ENCODE measurements at regions not wholly inside any gene's neighbourhood (a gene's known extent, or its start where the extent isn't known, plus 50 kb on each side); places are given as distances from the start of the nearest gene placed in this dataset.
"Not testable (repeated sequence)": the region's sequence is repeated elsewhere in the genome, so short reads cannot be mapped to it uniquely, and the experiment has no call there.

DNA sequence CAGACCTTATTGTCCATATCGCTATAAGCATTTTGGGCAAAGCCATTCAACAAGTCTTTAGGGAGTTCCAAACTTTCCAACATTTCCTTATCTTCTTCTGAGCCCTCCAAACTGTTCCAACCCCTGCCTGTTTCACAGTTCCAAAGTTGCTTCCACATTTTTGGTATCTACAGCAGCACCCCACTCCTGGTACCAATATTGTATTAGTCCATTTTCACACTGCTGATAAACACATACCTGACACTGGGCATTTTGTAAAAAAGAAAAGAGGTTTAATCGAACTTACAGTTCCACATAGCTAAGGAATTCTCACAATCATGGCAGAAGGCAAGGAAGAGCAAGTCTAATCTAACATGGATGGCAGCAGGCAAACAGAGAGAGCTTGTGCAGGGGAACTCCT is 834.1 kb upstream of the GBE1 start:
- DNase-seq, result no peak

DNA sequence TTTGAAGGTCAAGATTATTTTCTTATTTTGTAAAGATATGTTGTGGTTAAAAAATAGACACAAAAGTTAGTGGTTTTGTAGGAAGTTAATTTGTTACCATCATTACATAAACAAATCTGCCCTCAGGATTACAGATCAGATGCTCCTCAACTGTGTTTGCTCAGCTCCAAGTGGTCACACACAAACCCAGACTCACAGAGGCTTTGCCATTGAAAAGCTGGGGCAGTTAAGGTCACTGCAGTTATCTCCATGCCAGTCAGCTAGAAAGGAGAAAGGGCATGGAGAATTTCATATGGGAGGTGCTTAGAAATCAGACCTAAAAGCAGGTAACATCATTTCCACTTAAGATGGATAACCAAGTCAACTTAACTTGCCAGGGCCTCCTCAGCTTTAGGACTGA is 825.7 kb upstream of the GBE1 start:
- DNase-seq, result no peak

DNA sequence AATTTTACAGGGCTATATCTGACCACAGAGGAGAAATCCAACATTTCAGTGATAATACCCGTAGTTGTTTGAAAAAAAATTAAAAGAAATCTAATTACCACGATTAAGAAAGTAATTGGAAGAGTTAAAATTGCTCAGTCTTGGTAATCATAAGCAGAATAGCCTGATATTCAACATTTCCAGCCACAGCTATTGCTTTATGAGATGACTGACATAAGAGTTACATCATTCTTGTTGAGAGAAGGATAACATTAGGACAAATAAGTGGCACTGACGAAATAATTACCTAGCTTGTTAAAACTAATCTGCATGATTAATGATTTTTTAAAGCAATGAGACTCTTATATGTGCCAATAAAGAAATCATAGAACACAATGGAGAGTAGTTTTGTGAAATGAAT is 825.0 kb upstream of the GBE1 start:
- DNase-seq, result no peak

DNA sequence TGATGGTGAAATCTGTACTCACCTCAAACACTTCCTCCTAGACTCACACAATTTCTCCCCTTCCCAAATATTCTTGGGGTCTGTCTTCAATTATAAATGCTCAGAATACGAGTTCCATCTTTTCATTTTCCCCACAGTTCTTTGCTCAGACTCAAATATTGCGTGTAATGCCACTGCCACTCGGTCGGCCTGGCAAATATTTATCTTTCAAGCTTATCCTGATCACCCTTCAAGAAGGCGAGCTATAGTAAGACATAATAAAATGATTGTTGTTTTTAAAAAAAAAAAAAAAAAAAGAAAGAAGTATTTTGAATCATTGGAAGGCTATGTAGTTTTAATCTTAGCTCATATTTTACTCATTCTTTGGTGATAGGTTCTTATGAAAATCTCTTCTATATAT is 824.6 kb upstream of the GBE1 start:
- DNase-seq, result not testable (repeated sequence)

DNA sequence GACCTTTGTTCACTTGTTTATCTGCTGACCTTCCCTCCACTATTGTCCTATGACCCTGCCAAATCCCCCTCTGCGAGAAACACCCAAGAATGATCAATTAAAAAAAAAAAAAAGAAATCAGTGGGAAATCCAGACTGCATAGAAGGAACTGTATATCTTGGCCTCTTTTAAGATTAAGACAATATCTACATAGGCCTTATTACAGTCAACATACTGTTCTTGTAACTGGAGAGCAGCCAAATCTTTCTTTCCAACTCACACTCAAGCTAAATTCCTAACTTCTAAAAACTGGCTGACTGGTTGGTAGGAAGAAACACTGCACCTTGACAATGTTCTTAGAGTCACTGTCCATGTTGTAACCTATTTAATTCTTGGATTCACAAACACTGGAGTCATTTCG is 824.1 kb upstream of the GBE1 start:
- not testable (repeated sequence) for DNase-seq

DNA sequence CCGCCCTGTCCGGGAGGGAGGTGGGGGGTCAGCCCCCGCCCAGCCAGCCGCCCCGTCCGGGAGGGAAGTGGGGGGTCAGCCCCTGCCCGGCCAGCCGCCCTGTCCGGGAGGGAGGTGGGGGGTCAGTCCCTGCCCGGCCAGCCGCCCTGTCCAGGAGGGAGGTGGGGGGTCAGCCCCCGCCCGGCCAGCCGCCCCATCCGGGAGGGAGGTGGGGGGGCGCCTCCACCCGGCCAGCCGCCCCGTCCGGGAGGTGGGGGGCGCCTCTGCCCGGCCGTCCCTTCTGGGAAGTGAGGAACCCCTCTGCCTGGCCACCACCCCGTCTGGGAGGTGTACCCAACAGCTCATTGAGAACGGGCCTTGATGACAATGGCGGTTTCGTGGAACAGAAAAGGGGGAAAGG is 823.4 kb upstream of the GBE1 start:
- not testable (repeated sequence) for DNase-seq

DNA sequence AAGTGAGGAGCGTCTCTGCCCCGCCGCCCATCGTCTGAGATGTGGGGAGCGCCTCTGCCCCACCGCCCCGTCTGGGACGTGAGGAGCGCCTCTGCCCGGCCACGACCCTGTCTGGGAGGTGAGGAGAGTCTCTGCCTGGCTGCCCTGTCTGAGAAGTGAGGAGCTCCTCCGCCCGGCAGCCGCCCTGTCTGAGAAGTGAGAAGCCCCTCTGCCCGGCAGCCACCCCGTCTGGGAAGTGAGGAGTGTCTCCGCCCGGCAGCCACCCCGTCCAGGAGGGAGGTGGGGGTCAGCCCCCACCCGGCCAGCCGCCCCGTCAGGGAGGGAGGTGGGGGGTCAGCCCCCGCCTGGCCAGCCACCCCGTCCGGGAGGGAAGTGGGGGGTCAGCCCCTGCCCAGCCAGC is 823.0 kb upstream of the GBE1 start:
- not testable (repeated sequence) for DNase-seq

DNA sequence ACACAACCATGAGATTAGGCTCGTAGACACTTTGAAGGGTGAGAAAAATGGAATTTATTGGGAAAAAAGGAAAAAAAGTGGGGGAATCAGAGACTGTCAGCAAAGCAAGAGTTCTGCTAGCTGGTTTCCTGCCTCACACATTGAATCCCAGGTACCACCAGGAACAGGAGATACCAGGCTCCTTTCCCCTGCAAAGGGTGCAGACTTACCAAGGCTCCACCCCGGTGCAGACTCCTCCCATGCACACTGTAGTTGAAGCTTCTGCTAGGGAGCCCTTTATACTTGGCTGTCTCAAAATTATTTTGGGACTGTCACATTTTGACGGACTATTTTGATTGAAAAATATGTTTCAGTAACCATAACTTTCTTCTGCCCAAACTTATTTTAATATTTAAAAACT is 819.9 kb upstream of the GBE1 start:
- no peak for DNase-seq

DNA sequence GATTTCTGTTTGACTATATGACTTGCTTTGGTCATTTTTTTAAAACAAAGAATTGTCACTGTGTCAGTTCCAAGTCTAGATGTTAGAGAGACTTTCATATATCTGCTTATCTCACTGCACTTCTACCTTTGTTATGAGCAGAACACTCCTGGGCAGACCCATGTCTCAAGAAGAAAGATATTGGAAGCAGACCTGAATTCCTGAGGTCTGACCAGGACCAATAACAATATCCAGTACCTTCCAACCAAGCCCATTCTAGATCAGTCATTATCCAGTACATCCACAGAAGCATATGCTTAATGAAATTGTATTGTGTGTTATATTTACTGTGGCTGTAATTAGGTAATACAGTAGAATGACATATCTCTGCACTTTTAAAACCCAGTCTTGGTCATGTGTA is 811.3 kb upstream of the GBE1 start:
- DNase-seq, result no peak

DNA sequence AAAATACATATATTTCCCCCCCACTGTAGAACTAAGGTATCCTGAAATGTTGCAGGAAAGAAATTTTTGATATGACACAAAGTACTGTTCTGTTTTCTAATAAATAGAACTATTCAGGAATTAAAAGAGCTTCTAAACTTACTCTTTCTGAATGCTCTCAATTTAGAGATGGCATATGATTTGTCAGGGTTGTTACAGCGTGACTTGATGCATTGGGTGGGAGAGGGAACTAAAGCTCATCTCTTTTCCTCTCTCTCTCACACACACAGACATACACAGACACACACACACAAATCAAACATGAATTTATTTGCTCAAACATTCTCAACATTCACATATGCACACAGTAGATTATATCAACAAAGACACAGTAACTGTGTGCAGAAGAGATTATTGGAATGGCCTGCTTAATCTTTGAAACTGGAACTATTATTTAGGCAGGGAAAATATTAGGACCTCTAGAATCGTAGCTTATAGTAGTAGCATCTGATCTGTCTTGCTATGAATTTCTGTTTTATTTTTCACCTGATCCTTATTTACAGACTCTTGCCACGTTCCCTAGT is 807.4 kb upstream of the GBE1 start:
- no peak for DNase-seq

DNA sequence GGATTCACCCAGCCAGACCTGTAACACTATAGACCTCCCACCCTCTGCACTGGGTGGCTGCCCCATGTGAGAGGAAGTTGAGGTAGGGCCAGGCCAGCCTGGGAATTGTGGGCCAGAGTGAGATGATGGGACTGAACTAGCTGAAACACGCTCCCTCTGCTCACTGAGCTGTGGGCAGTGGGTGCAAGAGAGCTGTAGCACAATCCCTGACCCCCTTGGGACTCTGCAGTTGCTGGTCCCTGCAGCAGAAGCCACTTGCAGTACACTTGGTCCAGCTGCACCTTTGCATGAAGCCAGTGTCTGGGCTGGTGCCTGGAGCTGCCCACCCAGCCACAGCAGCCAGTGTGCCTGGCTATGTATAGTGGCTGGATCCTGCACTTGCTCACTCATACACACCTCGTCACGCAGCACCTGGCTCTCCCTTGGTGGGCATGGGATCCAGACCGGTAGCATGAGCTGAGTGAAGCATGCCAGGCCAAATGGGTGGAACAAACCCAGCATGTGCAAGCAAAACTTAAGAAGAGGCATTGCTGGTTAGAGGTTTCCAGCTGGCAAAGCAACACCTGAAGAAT is 805.7 kb upstream of the GBE1 start:
- DNase-seq, result no peak

DNA sequence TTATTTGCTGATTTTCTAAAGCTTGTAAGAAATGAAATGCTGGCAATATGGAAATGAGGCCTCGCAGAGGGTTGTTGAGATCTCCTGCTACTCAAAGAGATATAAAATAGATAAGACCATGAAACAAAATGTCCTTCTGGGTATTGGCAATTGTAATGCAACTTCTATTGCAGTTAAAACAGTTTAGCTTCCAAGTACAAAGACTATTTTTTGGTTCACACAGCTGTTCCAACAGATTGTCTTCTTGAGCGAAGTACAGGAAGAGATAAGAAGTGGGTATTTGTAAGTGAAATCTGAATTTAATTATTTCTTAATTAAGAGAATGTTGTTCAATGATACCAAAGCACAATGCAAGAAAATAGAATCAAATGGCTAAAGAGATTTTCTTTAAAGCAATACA is 801.5 kb upstream of the GBE1 start:
- no peak for DNase-seq

DNA sequence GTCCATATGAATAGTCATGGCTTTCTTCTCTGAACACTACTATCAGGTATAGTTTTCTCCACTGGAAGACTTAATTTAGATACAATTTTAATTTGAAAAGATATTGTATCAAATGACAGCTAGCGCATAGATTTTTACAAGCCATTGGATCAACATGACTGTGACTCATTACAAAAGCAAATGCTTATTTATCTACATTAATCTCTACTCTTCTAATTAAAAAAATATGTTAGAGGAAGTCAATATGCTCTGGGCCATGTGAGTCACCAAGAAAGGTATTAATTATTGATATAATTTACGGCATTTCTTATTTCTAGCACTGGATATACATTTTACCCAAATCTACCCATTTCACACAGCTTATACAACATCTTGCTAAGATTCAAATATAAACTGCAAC is 800.3 kb upstream of the GBE1 start:
- no peak for DNase-seq

DNA sequence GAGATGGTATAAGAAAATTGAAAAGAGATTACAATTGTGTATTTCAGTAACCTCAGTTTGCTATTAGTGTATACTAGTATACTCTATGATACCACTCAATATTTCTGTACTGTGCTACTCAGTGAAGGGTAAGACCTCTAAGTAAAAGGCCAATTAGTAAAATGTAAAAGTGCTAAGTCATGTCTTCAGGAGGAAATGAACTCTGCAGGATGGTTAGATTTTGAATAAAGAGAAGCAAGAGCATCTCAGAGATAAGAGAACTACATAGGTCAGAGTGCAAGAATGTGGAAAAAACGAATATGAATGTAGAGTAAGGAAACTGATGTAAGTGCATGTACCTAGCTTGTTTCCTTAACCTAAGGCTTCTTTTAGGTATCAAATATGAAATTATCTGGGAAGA is 796.6 kb upstream of the GBE1 start:
- DNase-seq, result no peak

DNA sequence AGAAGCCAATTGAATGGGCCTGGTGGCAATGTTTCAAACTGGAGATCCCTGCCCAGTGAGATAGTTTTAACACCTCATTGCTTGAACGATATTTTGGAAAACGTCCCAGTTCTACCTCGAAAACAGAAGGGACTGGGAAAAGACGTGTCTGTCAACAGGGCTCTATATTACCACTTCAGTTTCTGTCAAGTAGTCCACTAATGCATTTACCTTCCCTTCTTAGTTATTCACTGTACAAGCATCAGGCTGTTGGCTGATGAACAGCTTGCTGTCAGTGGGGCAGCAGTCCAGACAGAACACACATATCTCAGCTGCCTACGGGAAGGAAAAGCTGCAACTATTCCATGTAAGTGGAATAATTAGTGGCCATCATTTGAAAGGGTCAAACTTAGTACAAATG is 794.7 kb upstream of the GBE1 start:
- DNase-seq, result peak; percentile 0 to 43

DNA sequence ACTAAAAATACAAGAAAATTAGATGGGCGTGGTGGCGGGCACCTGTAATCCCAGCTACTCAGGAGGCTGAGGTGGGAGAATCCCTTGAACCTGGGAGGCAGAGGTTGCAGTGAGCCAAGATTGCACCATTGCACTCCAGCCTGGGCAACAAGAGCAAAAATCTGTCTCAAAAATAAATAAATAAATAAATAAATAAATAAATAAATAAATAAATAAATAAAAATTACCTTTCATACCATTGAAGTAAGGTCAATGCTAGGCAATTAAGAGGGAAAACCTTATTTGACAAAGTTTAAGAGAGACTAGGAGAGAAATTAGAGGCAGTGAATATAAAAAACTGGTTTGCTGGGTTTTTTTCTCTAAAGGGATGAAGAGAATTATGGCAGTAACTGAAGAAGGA is 781.1 kb upstream of the GBE1 start:
- not testable (repeated sequence) for DNase-seq

DNA sequence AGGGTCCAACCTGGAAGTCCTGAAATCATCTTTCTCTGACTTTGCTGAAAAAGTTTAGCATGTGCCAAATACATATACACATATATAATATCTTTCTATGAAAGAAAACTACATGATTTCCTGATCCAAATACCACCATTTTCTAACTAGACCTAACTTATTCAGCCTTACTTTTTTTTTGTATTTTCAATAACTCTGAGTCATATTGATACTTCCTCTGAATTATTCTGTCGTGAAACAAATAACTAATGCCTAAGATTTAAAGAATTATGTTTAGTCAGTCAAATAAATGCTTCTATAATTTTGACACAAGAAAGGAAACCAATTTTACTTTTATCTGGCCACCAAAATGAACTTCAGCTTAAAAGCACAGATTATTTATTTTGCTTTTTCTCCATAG is 760.2 kb upstream of the GBE1 start:
- DNase-seq, result no peak

DNA sequence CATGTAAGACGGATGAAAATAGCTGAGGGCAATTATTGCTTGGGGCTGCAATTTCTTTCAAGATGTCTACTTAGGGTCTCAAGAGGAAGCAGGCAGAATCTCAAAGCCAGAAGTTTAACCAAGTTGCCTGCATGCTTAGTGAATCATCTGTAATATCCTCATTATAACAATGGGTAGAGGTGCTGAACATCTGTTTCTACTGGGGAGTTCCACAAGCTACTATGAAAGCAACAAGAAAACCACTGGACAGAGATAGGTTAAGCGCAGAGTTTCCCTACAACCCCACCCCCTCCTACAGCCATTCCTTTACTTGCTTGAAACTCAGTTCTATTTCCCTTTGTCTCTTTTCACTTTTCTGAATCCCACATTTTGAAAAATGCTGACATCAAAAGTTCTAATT is 759.4 kb upstream of the GBE1 start:
- no peak for DNase-seq

DNA sequence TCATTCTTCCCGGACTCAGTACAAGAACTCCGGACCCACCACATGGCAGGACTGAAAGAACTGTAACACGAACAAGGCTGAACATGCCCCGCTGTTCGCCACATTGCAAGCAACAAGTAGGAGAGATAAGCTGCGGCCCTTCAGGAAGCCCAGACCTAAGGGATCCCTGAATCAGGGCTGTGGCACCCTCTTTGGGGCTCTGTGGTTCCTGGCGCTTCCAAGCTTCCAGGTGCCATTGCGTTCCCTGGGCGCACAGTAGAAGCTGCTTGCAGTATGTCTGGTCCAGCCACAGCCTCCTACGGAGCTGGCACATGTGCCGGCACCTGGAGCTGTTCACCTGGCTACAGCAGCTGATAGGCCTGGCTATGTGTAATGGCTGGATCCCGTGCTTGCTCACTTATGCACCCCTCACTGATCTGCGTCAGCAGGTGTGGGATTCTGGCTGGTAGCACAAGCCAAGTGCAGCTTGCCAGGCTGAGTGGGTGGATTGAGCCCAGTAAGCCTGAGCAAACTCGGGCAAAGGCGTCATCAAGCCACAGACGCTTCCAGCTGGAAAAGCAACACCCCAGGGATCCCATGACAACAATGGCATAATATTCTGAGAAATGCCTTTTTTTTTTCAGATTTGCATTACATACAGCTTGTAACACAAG is 748.6 kb upstream of the GBE1 start:
- peak; percentile 15 to 55 for DNase-seq

DNA sequence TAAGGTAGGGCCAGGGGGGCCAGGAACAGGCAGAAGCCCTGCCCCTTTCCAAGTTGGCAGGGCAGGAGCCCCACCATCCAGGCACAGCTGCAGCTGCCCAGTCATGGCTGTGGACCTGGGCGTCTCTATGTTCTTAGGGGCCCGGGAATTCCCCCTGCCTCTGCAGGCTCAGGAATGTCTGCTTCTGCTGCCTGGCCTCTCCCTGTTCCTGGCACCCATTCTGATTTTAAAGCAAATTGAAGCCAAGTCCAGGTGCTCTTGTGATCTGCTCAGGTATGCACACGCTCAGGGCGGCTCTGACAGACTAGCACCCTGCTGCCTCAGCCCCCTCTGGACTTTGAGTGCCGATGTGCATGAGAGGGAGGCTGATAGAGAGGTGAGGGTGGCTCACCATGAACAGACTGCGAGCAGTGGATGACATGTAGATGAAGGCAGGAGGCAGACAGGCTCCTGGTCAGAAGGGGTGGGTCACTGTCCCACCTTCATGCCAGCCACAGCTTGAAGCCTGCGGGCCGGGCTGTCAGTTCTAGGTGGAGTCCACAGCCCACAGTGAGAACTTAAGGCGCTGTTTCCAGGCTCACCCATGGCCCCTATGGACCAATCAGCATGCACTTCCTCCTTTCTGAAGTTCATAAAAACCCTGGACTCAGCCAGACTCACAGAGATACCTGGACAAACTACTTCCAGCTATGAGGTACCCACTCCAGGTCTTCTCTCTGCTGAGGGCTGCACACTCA is 747.8 kb upstream of the GBE1 start:
- DNase-seq, result no peak

DNA sequence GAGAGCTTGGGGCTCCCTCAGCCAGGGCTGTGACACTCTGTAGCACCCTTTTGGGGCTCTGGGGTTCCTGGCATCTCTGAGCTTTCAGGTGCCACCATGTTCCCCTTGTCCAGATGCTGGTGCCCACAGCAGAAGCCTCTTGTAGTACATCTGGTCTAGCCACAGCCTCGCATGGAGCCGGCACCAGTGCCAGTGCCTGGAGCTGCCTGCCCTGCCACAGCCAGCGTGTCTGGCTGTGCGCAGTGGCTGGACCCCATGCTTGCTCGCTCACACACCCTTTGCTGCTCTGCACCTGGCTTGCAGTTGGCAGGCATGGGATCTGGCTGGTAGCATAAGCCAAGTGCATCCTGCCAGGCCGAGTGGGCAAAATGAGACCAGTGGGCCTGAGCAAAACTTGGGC is 744.8 kb upstream of the GBE1 start:
- DNase-seq, result no peak

DNA sequence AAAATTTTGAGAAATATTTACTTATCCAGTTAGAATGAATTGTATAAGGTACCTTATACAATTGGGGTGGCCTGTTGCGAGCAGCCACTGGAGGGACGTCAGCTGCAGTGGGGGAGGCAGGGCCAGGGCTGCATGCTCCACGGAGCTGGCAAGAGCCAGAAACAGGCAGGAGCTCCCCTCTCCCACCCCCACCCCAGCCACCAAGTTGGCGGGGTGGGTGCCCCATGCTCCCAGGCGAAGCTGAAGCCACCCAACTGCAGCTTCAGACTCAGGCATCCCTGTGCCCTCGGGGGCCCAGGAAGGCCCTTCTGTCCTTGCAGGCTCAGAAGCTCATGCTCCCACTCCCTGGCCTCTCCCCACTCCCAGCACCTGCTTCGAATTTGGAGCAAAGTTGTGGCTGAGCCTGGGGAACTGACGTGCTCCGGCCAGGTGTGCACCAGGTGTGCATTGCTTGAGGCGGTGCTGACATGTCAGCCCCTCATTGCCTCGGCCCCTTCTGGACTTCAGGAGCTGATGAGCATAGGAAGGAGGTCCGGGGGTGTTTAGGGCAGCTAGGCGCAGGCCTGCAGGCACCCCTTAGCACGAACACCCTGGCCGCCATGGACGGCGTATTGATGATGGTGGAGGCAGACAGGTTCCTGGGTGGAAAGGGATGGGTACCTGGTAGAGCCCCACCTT is 743.8 kb upstream of the GBE1 start:
- no peak for DNase-seq

DNA sequence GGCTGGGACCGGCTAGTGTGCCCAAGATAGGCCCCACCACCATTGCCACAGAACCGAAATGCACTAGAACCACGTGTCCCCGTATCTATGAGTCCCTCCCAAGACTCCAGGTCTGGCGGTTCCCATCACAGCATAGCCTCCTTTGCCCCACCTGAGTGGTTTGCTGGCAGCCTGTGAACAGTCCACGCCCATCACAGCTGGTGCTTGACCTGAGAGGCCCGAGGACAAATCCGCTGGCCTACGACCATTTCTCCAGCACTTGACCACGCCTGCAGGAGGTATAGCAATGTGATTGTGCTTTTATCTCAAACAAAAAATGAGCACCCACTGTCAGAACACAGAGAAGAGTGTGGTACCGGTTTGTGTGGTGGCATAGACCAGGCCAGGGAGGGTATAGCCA is 736.7 kb upstream of the GBE1 start:
- DNase-seq, result no peak

All from NCI-H2081 (cell line).